Loucy (cell line): ENCODE measurements at regions not wholly inside any gene's neighbourhood (a gene's known extent, or its start where the extent isn't known, plus 50 kb on each side); places are given as distances from the start of the nearest gene placed in this dataset.

ENCODE experiments used
- CTCF ChIP-seq: fragments of 200-600 bp; sonication (generic); conservative IDR thresholded peaks from 2 replicates; pipeline ENCODE4 v1.5.1; 2014; ENCODE audit warnings: mild to moderate bottlenecking, antibody characterized with exemption, low read length
- EZH2phosphoT487 ChIP-seq: fragments of 200-600 bp; IDR thresholded peaks from 2 replicates; pipeline ENCODE4 v1.6.1; 2018; ENCODE audit warnings: antibody characterized with exemption, mild to moderate bottlenecking, moderate library complexity, borderline replicate concordance

GRCh38 chr10:4653160-4653559 lies 172.8 kb upstream of the AKR1E2 start:
- TF ChIP-seq CTCF (no peak), EZH2phosphoT487 (no peak)
